Inflammatory macrophage treated with lipopolysaccharide for 4 hours (primary cell): ENCODE measurements at regions not wholly inside any gene's neighbourhood (a gene's known extent, or its start where the extent isn't known, plus 50 kb on each side); places are given as distances from the start of the nearest gene placed in this dataset.
A peak's percentile ranks its signal among the peaks of the same experiment; 100 is the strongest.

ENCODE experiments used
- DNase-seq: peaks from one replicate; pipeline ENCODE4 v3.0.0-alpha.2; 2020

DNA sequence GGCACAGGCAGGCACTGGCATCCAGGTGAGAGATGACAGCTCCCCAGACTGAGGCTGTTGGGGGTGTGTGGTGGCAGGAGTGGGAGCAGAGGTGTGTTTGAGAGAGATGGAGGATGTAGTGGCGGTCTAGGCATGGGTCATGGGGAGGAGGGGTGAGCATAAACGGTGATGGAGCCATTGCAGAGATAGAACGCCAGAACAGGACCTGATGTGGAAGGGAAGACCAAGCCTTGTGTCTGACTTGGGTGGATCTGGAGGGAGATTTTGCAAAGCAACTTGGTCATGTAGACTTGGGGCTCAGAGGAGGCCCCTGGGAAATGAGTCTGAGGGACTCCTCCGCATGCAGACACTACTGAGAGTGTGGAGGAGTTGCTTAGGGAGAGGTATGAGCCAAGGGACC lies 50.0 kb upstream of the CLDN5 start:
- no peak for DNase-seq

DNA sequence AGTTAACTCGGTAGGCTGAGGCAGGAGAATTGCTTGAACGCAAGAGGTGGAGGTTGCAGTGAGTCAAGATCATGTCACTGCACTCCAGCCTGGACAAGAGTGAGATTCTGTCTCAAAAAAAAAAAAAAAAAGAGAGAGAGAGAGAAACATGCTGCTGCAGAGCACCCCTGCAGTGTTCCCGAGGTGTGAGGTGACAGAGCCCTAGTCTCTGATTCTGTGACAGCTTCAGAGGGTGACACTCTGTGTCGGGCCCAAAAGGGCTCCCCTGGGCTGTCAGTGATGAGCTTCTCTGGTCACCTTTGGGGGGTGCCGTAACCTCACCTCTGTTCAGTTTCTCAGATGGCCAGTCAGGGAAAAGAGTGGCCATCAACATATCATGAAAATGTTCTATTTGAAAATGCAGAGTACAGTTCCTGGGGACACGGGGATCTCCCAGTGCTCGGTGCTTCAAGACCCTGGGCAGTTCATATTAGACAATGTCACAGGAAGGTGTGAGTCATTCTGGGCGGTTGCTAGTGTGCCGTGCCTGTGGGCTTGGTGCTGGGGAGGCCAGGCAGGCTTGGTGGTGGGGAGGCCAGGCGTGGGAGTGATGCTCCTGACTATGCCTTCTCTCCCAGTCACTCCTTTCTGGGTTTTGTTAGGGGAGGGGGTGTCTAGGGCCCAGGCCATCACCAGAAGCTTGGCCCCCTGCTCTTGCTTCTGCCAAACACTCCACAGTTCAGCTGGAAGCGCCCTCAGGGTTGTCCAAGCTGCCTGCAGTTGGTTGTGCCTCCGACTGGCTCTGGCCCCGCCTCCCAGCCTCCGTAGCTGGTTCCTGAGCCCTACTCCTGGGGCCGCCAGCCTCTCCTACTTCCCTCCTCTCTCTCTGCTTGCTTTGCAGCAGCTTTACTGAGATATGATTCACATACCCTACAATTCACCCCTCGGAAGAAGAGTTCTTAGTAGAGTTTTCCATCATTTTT lies 52.5 kb upstream of the CLDN5 start:
- peak; percentile 54 for DNase-seq

DNA sequence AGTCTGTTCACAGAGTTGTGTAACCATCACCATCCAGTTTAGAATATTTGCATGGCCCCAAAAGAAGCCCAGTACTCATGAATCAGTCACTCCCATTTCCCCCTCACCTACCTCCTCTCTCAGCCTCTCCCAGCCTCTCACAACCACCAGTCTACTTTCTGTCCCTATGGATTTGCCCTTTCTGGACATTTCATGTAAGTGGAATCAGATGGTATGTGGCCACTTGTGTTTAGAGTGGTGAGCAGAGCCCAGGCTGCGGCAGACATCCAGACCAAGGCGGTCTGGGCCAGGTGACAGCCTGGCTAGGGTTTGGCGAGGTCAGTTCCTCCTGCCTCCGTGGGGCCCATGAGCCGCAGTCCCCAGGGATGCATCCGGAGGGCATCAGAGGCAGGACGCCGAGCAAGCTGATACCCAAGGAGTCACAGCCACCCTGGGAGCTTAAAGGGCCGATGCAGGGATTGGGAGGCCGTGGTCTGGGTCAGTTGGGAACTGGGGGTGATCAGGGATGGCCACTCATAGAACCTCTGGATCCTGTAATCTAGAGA lies 53.3 kb upstream of the CLDN5 start:
- DNase-seq, result no peak

DNA sequence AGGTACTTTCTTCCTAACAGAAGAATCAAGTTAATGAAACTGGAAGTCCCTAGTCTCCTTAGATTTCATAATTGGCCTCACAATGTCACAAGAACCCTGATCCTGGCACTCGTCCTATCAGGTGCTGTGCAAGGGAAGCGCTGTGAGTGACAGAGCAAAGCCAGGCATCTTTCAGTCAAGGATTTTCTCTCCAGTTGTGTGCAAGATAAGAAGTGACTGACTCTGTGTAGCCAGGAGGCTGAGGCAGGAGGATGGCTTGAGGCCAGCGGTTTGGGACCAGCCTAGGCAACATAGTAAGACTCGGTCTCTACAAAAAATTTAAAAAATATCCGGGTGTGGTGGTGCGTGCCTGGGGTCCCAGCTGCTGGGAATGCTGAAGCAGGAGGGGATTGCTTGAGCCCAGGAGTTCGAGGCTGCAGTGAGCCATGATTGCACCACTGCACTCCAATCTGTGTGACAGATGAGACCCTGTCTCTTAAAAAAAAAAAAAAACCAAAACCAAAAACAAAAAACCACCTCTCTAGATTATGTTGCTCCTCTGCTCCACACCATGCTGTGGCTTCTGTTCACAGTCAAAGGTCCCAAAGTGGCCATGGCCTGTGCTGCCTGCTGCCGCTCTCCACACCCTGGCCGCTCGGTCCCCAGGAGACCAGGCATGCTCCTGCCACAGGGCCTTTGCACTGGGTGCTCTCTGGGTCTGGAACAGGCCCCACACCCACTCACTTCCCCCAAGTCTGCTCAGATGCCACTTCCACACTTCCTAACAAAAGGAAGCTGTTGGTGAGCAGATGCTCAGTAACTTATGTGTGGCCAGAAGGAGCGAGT lies 54.2 kb upstream of the CLDN5 start:
- peak; percentile 40 for DNase-seq

DNA sequence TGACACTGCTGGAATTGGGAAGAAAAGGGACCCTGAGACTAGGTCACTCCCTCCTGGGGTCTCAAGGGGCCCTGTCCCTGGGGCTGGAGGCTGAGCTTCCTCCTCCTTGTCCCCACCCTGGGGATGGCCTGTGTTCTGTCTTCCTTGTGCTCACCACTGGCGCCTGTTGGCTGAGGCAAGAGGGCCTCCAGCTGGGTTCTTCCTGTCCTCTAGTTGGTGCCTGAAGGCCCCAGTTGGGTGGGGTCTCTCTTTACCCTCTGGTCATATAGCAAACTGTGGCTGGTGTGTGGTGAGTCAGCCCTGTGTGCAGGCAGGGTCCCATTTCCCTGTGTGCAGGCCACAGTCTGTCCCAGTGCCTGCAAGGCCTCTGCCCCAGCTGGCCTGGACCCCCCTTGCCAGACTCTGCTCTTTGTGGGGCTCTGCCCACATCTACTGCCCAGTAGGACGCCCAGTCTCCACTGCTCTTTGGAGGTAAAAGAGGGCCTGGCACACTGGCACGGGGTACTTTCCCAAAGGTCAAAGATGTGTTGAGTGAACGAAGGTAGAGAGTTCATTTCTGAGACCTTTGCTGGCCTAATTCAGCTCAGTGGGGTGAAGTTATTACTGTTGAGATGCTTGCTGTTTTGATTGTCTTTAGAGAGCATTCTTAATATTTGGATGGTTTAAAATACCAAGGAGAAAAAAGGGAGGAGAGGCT lies 55.1 kb upstream of the CLDN5 start:
- DNase-seq, result no peak

DNA sequence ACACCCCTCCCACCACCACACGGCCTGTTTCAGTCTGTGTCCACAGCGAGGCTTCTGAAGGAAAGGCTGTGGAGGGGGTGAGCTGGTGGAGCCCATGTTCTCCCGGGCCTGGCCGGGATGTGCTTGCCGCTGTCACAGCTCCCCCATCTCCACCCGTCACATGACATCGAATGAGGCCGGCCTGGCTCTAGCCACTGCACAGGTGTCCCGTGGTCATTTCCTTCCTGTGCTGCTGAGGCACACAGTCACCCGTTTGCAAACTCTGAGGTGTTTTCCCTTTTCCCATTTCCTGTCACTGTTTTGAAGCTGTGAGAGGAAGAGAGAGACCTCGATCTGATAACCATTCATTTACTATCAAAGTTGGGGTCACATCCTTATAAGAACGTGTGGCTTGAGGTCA lies 55.7 kb upstream of the CLDN5 start:
- DNase-seq, result no peak

DNA sequence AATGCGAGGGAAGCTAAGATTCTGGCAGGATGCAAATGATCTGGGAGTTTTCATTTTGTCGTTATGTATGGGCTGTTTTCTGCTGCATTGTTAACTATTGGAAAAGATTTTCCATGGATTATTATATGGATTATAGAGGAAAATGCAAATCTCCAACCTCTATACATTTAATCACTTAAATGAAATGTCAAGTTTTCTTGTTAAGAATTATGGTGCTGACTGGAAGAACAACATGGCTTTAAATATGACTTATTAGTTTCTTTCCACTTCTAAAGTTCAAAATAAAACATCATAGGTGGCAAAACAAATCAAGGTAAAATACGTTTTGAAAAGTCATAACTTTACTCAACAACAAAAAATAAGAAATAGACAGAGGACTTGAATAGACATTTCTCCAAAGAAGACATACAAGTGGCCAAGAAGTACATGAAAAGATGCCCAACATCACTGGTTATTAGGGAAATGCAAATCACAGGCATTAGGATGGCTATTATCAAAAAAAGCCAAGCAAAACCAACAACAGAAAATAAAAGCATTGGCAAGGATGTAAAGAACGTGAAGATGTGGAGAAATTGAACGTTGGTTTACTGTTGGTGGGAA lies 56.2 kb upstream of the CLDN5 start:
- DNase-seq, result no peak

DNA sequence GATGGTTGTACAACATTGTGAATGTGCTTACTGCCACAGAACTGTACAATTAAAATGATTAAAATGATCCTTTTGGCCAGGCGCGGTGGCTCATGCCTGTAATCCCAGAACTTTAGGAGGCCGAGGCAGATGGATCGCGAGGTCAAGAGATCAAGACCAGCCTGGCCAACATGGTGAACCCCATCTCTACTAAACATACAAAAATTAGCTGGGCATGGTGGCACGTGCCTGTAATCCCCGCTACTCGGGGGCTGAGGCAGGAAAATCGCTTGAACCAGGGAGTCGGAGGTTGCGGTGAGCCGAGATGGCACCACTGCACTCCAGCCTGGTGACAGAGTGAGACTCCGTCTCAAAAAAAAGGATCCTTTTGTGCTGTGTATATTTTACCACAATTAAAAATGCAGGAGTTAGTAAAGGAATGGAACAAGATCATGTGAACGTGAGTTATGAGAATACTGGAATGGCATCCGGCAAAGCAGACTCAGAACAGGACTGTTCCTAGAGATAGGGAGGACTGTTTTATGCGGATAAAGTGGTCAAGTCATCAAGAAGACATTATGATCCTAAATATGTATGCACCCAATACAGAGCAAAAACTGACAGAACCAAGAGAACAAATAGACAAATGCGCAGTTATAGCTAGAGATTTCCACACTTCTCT lies 58.0 kb upstream of the CLDN5 start:
- no peak for DNase-seq

DNA sequence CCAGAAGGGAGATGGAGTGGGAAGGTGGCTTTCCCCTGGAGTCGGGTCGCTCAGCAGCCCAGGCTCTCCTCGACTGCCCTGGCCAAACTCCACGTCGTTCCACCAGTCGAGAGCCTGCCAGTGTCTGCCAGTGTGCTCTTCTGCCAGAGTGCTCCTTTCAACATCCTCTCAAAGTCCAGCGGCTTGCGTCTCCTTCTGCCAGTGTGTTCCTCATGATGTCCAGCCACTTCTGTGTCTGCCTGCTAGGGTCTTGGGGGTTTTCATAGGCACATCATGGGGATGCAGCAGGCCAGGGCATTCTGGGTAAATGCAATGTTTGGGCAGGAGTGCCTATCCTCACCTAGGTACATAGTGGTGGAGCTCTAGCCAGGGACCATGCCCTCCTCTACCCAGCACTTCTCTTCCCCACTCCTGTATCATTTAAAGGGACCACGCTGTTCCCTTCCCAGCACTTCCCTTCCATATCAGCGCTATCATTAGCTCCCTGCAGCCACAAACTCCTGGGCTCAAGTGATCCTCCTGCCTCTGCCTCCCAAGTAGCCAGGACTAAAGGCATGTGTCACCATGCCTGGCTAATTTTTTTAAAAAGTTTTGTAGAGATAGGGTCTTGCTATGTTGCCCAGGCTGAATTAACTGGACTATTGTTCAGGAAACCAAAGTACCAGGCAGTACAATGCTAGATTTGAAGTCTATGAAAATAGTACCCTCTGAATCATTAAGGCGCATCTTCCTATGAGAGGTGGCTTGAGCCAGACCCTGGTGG lies 62.9 kb upstream of the CLDN5 start:
- no peak for DNase-seq

DNA sequence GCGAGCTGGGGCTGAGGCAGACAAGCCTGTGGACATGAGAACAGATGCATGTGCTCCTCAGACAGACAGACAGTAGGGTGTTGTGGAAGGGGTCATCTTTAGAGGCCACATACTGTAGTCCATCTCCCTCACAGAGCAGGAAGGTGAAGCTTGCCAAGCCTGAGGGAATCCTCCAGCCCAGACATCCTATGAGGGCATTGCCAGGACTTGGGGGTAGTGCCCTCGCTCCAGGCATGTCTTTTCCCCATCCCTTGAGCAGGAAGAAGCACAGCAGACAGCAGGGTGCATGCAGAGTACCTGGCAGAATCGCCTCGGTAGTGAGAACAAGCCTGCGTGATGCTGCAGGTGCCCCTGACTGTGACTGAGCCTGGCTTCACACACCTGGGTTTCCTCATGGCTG lies 66.5 kb upstream of the CLDN5 start:
- no peak for DNase-seq

DNA sequence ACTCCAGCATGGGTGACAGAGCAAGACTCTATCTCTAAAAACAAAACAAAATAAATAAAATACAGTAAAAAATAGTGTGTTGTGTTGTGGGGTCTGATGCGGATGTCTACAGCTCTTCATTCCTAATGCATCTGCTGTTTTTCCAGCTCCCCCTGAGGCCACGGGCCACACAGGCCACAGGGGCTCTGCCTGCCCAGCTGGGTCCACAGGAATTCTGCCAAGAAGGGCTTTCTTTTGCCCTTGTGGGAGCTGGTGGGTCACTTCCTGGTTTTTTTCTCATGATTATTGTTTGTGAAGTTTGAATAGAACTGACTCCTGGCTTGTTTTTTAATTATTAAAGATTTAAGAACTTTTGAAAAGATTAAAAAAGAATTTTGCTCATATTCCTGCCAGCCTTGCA lies 67.4 kb upstream of the CLDN5 start:
- no peak for DNase-seq

DNA sequence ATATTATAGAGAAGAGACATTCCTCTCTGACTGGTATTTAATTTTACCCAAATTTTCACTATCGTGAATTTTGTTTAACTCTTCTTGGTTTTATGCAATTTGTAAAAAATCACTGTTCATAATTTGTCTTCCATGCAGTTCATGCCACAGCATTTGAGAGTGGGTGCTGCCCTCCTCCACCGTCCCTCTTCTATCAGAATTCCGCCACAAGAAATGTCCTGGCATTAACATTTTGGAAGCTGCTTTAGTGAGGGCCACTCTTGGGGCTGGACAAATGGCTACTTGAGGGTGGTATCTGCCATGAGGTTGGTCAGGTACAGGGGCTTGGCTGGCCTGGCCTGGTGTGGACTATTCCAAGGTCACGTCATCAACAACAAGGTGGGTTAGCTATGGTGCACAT lies 68.3 kb upstream of the CLDN5 start:
- no peak for DNase-seq

DNA sequence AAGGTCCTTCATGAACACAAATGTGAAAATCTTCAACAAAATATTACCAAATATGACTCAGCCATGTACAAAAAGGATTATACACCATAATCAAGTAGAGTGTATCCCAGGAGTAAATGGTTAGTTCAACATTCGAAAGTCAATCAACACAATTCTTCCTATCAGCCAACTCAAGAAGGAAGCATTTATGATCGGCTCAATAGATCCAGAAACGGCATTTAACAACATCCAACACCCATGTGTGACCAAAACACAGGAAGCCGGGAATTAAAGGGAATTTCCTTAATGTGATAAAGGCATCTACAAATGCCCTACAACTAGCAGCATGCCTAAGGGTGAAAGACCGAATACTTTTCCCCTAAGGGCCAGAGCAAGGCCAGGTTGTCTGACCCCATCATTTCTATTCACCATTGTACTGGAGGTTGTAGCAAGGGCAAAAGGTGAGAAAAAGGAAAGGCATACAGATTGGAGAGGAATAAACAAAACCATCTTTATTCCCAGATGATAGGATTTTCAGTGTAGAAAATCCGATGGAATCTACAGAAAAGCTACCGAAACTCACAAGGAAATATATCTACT lies 69.9 kb upstream of the CLDN5 start:
- DNase-seq, result no peak

DNA sequence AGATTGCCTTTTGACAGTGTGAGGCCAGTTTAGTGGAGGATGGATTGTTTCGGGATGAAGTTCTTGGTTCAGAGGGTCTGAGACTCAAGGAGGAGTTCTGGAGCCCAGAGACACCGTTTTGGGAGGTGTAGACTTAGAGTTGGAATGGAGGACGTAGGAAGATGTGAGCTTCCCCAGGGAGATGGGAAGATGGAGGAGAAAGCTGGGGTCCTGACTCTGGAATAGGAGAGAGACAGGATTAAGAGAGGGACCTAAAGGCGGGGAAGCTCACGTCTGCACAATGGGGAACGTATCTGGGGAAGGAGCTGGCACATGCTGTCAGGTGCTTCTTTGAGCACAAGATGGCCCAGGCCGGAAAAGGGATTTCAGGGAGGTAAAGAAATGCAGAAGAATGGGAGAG lies 71.3 kb upstream of the CLDN5 start:
- no peak for DNase-seq

DNA sequence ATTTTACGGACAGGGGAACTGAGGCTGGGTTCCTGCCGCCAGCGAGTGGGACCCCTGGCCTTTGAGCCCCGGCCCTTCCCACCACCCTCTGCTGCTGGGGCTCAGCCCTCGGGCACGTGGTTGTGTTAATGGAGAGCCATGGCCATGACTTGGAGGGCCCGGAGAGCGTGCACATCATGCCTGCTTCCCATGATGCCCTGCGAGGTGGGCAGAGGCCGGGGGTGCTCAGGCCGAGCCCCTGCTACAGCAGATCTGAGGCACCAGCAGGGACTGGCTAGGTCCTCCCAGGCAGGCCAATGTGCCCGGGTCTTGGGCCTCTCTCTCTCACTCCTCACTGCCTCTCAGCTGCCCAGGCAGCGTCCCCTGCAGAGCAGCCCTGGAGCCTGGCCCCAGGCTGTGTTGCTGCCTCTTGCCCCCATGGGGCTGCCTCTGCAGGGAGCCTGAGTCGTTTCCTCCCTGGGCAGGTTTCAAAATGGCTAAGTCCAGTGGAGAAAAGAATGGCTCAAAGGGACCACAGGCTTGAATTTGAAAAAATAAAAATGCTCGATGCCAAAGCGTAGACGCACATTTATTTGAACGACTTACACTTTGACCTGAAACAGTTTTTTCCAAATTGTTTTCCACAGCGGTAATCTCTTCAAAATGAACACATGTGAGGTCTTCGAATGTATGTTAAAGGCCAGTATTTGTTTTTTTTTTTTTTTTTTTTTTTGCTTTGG lies 72.6 kb upstream of the CLDN5 start:
- no peak for DNase-seq

DNA sequence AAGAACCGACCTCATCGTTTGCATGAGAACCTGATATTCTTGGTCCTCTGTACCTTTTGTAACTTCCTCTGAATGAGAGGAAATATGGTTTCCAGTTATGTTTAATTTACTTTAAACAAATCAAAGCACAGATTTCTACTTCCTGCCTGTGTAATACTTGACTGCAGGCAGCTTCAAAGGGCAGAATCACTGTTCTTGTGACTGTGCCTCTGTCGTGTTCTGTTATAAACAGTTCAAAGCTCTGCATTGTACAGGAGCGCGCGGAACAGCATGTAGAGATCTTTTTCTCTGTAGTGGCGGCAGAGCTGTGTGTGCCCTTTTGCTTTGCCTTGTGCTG lies 73.2 kb upstream of the CLDN5 start:
- DNase-seq, result no peak

DNA sequence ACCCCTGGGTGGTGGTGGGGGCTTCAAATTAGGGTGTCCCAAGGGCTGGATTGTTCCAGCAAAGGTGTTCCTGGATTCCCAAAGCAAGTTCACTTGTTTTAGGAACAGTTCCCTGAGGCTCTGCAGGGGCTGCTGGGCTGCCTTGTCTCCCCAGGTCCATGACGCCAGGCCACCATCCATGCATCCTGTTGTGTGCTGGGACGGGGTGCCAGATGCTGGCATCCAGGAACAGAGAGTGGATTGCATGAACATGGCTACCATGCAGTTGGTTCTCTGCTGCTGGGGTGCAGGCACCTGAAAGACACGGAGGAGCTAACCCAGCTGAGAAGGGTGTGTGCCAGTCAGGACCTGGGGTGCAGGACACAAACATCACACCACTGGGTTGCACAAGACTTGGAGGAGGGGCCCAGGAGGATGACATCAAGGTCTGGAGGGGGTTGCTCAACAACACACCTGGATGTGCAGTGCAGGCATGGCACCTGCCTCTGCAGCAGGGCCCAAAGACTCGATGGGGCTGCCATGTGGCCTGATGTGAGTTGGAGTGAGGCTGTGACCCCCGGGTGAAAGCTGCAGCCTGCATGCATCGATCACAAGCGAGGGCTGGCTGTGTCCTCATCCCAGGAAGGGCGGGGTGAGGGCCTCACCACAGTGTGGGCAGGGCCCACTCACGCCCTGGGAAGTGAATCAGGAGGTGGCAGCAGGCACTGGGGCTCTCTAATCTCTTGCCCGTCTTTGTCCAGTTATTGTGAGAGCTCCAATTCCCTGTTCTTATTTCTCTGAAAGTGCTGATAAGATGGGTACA lies 74.0 kb upstream of the CLDN5 start:
- peak; percentile 30 for DNase-seq

DNA sequence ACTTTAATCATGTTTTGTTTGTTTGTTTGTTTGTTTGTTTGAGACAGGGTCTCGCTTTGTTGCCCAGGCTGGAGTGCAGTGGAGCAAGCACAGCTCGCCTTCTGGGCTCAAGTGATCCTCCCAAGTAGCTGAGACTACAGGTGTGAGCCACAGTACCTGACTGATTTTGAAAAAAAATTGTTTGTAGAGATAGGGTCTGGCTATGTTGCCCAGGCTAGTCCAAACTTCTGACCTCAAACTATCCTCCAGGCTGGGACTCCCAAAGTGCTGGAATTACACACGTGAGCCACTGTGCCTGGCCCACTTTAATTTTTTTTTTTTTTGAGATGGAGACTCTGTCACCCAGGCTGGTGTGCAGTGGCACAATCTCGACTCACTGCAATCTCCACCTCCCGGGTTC lies 74.8 kb upstream of the CLDN5 start:
- DNase-seq, result no peak

DNA sequence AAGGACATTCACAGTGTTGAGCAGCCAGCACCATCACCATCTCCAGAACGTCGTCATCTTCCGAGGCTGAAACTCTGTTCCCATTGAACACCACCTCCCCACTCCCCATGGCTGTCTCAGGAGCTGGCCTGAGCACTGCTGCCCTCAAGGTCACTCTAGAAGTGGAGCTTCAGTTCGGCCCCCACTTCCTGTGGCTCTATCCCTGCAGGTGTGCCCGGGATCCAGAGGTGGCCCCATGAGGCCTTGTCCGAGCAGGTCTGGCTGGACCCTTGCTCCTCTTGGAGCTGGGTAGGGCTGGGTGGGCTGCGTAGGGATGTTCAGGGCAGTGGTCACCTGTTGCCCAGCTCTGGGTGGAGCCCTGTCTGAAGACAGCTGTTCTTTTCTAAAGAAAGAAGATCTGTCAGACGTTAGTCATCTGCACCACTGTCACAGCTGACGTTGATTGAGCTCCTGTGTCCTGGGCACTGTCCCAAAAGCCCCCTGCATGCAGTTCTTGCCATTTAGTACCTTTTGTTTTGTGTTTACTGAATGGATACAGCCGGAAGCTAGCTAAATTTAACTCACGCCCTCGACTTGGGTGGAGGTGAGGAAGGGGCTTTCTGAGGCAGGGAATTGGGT lies 75.5 kb upstream of the CLDN5 start:
- no peak for DNase-seq
